SK-N-SH (cell line): ENCODE measurements at regions not wholly inside any gene's neighbourhood (a gene's known extent, or its start where the extent isn't known, plus 50 kb on each side); places are given as distances from the start of the nearest gene placed in this dataset.

ENCODE experiments used
- CTCF ChIA-PET: fragments of 300-600, 350-600 bp; formaldehyde crosslinking; extraction: SDS; loops from one replicate; lab custom pipeline; 2021; lab: Yijun Ruan, JAX
- POLR2A ChIA-PET: fragments of 350-600 bp; sonication (Branson Sonifier 250); formaldehyde crosslinking; extraction: SDS; loops from one replicate; lab custom pipeline; 2020; ENCODE audit warnings: antibody characterized with exemption, inconsistent platforms; lab: Yijun Ruan, JAX
- DNase-seq: peaks from one replicate; pipeline ENCODE4 v3.0.0; 2012
- H2AFZ ChIP-seq: fragments of 200-600 bp; sonication (generic); 2 replicates; pipeline ENCODE4 v1.8.1; 2016; ENCODE audit warnings: antibody characterized with exemption, mild to moderate bottlenecking, low read depth
- H3F3A ChIP-seq: fragments of 200-600 bp; sonication (generic); replicated peaks from 2 replicates; pipeline ENCODE3; 2016; ENCODE audit warnings: antibody characterized with exemption, mild to moderate bottlenecking; ENCODE audit not compliant: insufficient read depth
- H3K27ac ChIP-seq, 2 experiments: fragments of 200-500 bp in 1 of 2; fragments of 200-600 bp in 1 of 2; sonication (Bioruptor generic) in 1 of 2; sonication (generic), shearing (Covaris generic) in 1 of 2; 2 replicates each; pipeline versions ENCODE4 v1.5.1 to v1.6.1; 2014 to 2016; ENCODE audit warnings: low read depth in 2 of 2, inconsistent platforms in 1 of 2, low read length in 1 of 2, mild to moderate bottlenecking in 1 of 2, mixed read lengths in 1 of 2
- H3K27me3 ChIP-seq: fragments of 200-600 bp; sonication (generic), shearing (Covaris generic); 2 replicates; pipeline ENCODE4 v1.6.1; 2016; ENCODE audit warnings: mixed run types; ENCODE audit not compliant: insufficient read depth
- H3K36me3 ChIP-seq, 2 experiments: fragments of 200-500 bp in 1 of 2; fragments of 200-600 bp in 1 of 2; sonication (Bioruptor generic) in 1 of 2; sonication (generic) in 1 of 2; replicated peaks in 1 of 2; 2 replicates each; pipeline versions ENCODE3 to v1.5.1; 2014 to 2016; ENCODE audit warnings: low read length in 1 of 2, mild to moderate bottlenecking in 1 of 2; ENCODE audit not compliant: insufficient read depth in 2 of 2, control insufficient read depth in 1 of 2
- H3K4me1 ChIP-seq, 2 experiments: fragments of 200-500 bp in 1 of 2; fragments of 200-600 bp in 1 of 2; sonication (Bioruptor generic) in 1 of 2; sonication (generic), shearing (Covaris generic) in 1 of 2; 2 replicates each; pipeline versions ENCODE4 v1.5.1 to v1.6.1; 2014 to 2016; ENCODE audit warnings: low read depth in 1 of 2, low read length in 1 of 2, mixed run types in 1 of 2; ENCODE audit not compliant: insufficient read depth in 2 of 2, control insufficient read depth in 1 of 2
- H3K4me2 ChIP-seq: fragments of 200-600 bp; sonication (generic), shearing (Covaris generic); 2 replicates; pipeline ENCODE4 v1.6.1; 2017; ENCODE audit warnings: mixed run types
- H3K4me3 ChIP-seq, 2 experiments: fragments of 200-500 bp in 1 of 2; fragments of 200-600 bp in 1 of 2; sonication (Bioruptor generic) in 1 of 2; sonication (generic), shearing (Covaris generic) in 1 of 2; 2 replicates each; pipeline versions ENCODE4 v1.5.1 to v1.8.1; 2014 to 2016; ENCODE audit warnings: low read depth in 2 of 2, inconsistent platforms in 1 of 2, low read length in 1 of 2, mild to moderate bottlenecking in 1 of 2, mixed read lengths in 1 of 2, moderate library complexity in 1 of 2
- H3K79me2 ChIP-seq: fragments of 200-600 bp; sonication (generic); 2 replicates; pipeline ENCODE4 v1.8.1; 2017; ENCODE audit warnings: mild to moderate bottlenecking; ENCODE audit not compliant: insufficient read depth
- H3K9ac ChIP-seq: fragments of 200-600 bp; sonication (generic); 2 replicates; pipeline ENCODE4 v1.6.1; 2017; ENCODE audit warnings: mixed run types
- H3K9me2 ChIP-seq: fragments of 200-600 bp; sonication (generic); 2 replicates; pipeline ENCODE4 v1.6.1; 2017; ENCODE audit warnings: mixed run types
- H3K9me3 ChIP-seq: fragments of 200-600 bp; sonication (generic); 2 replicates; pipeline ENCODE4 v1.6.1; 2017; ENCODE audit warnings: mixed run types, mild to moderate bottlenecking, moderate library complexity
- H4K20me1 ChIP-seq: fragments of 200-600 bp; sonication (generic); 2 replicates; pipeline ENCODE4 v1.6.1; 2017; ENCODE audit warnings: mild to moderate bottlenecking, mixed run types; ENCODE audit not compliant: insufficient read depth
- CTCF ChIP-seq: fragments of 200-600 bp; sonication (generic); IDR thresholded peaks from 2 replicates; pipeline ENCODE4 v1.6.1; 2017; ENCODE audit warnings: antibody characterized with exemption, mild to moderate bottlenecking, moderate library complexity
- EP300 ChIP-seq, 2 experiments: IDR thresholded peaks; 2 replicates each; pipeline versions ENCODE4 v1.4.0 to v1.6.1; 2012; ENCODE audit warnings: borderline replicate concordance in 1 of 2, low read depth in 1 of 2, low read length in 1 of 2
- EZH2phosphoT487 ChIP-seq: fragments of 200-600 bp; sonication (generic); IDR thresholded peaks from 2 replicates; pipeline ENCODE4 v1.6.1; 2017; ENCODE audit warnings: low read depth, mixed run types, mild to moderate bottlenecking, antibody characterized with exemption, moderate library complexity, borderline replicate concordance
- FOSL2 ChIP-seq: IDR thresholded peaks from 2 replicates; pipeline ENCODE4 v1.4.0; 2012; ENCODE audit warnings: low read depth, mild to moderate bottlenecking, moderate library complexity, borderline replicate concordance
- FOXJ3 ChIP-seq: sonication (generic); formaldehyde crosslinking; IDR thresholded peaks from 2 replicates; pipeline ENCODE4 v1.5.1; 2020; ENCODE audit warnings: mild to moderate bottlenecking, missing genetic modification reagents
- FOXM1 ChIP-seq: IDR thresholded peaks from 2 replicates; pipeline ENCODE4 v1.4.0; 2012; ENCODE audit warnings: low read depth, mild to moderate bottlenecking
- GATA2 ChIP-seq: sonication (generic); formaldehyde crosslinking; IDR thresholded peaks from 2 replicates; pipeline ENCODE4 v1.5.0; 2020; ENCODE audit warnings: mild to moderate bottlenecking, missing genetic modification reagents
- JUND ChIP-seq: IDR thresholded peaks from 2 replicates; pipeline ENCODE4 v1.4.0; 2012
- MAX ChIP-seq: IDR thresholded peaks from 2 replicates; pipeline ENCODE4 v1.4.0; 2012; ENCODE audit warnings: low read depth
- MEF2A ChIP-seq: IDR thresholded peaks from 2 replicates; pipeline ENCODE4 v1.4.0; 2012; ENCODE audit warnings: low read depth, borderline replicate concordance
- MXI1 ChIP-seq: IDR thresholded peaks from 2 replicates; pipeline ENCODE4 v1.6.1; 2012; ENCODE audit warnings: mild to moderate bottlenecking, low read depth, low read length, improper control_type of control experiment
- NFIC ChIP-seq: IDR thresholded peaks from 2 replicates; pipeline ENCODE4 v1.4.0; 2012; ENCODE audit warnings: borderline replicate concordance
- PBX3 ChIP-seq: IDR thresholded peaks from 2 replicates; pipeline ENCODE4; 2012
- POLR2AphosphoS5 ChIP-seq: IDR thresholded peaks from 2 replicates; pipeline ENCODE4 v1.6.1; 2012; ENCODE audit warnings: low read depth, low read length
- RXRA ChIP-seq: IDR thresholded peaks from 2 replicates; pipeline ENCODE4 v1.4.0; 2012; ENCODE audit warnings: low read depth, mild to moderate bottlenecking, borderline replicate concordance
- SMC3 ChIP-seq: IDR thresholded peaks from 2 replicates; pipeline ENCODE4 v1.6.1; 2012; ENCODE audit warnings: low read depth, low read length, improper control_type of control experiment
- TCF12 ChIP-seq: IDR thresholded peaks from 2 replicates; pipeline ENCODE4 v1.4.0; 2012
- TEAD4 ChIP-seq: IDR thresholded peaks from 2 replicates; pipeline ENCODE4 v1.4.0; 2012; ENCODE audit warnings: mild to moderate bottlenecking, borderline replicate concordance; ENCODE audit not compliant: insufficient read depth
- YY1 ChIP-seq: IDR thresholded peaks from 2 replicates; pipeline ENCODE4 v1.4.0; 2012; ENCODE audit warnings: low read depth, mild to moderate bottlenecking
- ZBTB33 ChIP-seq: IDR thresholded peaks from 2 replicates; pipeline ENCODE4 v1.4.0; 2012; ENCODE audit warnings: low read depth, borderline replicate concordance
- WGBS: methylation state at CpG from one replicate; pipeline ENCODE4 v1.1.6; 2017; ENCODE audit warnings: low lambda C conversion rate; 5-methylcytosine and 5-hydroxymethylcytosine counted together

- H3K9ac ChIP-seq, result no peak overlapping the region
- peaks cover 38% of the 10 kb centered on the region for H3F3A ChIP-seq
- H3K4me1 ChIP-seq, result peaks cover 15 to 34% of the 10 kb centered on the region in 2 experiments; a peak in 3 of 4 replicates
- no peaks in the 10 kb centered on the region for H3K9me2 ChIP-seq
- 58% methylated on average over 3 of the region's 3 CpGs for WGBS
- peaks cover 14% of the 10 kb centered on the region; the same call in 1 of the 2 replicates for H3K79me2 ChIP-seq
- TF ChIP-seq FOSL2 (peak; percentile 36; the same call in 1 of the 2 replicates), FOXM1 (0 out of 2 replicates have a peak, but pooled peaks have one; percentile 7), RXRA (peak; percentile 58; the same call in 1 of the 2 replicates), MAX (peak; percentile 72; the same call in 1 of the 2 replicates), EZH2phosphoT487 (no peak), EP300 (IDR thresholded peaks at IDR 0.05; ENCODE audit: borderline replicate concordance in 1 of 2, low read depth in 1 of 2, low read length in 1 of 2) (peak in 1 of 2 experiments; percentile 82; a peak in 2 of 4 replicates), PBX3 (peak; percentile 91), CTCF (no peak), FOXJ3 (CRISPR knock-in tag) (no peak), JUND (peak; percentile 41; the same call in 1 of the 2 replicates), TEAD4 (peak; percentile 67), POLR2AphosphoS5 (0 out of 2 replicates have a peak, but pooled peaks have one; percentile 26), TCF12 (peak; percentile 86), NFIC (peak; percentile 82)
- peaks cover 6% of the 10 kb centered on the region; the same call in 1 of the 2 replicates for H3K9me3 ChIP-seq
- POLR2A ChIA-PET, result no interaction called here
- H3K27me3 ChIP-seq, result no peaks in the 10 kb centered on the region
- H3K27ac ChIP-seq, result peak overlapping the region in 1 of 2 experiments; percentile 65; a peak in 2 of 4 replicates
- no peak overlapping the region for H3K4me3 ChIP-seq
- no peak for DNase-seq
- CTCF ChIA-PET, result interaction anchor here (12.8 to 14.5 kb wide), 2 partner anchors 34 to 183 kb away, joined by 202 to 591 read pairs; no protein-coding TSS in a partner anchor
- peaks cover 0 to 14% of the 10 kb centered on the region in 2 experiments for H3K36me3 ChIP-seq
- H2AFZ ChIP-seq, result no peak overlapping the region
- H3K4me2 ChIP-seq, result no peak overlapping the region
- no peaks in the 10 kb centered on the region for H4K20me1 ChIP-seq
Measured at GRCh38 chr1:93810316-93810715, 68.7 kb downstream of the DNTTIP2 start.

GRCh38 chr1:93808871-93809270 lies 70.1 kb downstream of the DNTTIP2 start:
- ChIA-PET CTCF (interaction anchor here (0.6 to 1.2 kb wide), 5 partner anchors 35 to 362 kb away, joined by 3 to 5 read pairs (median 3); partner anchors contain the start of gene GCLM), POLR2A (no interaction called here)
- Histone ChIP-seq H3K4me2 (no peak overlapping the region), H3K4me3 (no peak overlapping the region), H3K36me3 (peaks cover 0 to 14% of the 10 kb centered on the region in 2 experiments), H3K27ac (no peak overlapping the region), H4K20me1 (no peaks in the 10 kb centered on the region), H3K9ac (no peak overlapping the region), H2AFZ (no peak overlapping the region), H3K9me3 (peaks cover 6% of the 10 kb centered on the region; the same call in 1 of the 2 replicates), H3K27me3 (no peaks in the 10 kb centered on the region), H3K79me2 (peaks cover 14% of the 10 kb centered on the region; the same call in 1 of the 2 replicates), H3F3A (peaks cover 50% of the 10 kb centered on the region), H3K4me1 (peaks cover 3 to 36% of the 10 kb centered on the region in 2 experiments), H3K9me2 (no peaks in the 10 kb centered on the region)
- no peak for DNase-seq
- WGBS, result 94% methylated on average over 2 of the region's 2 CpGs
- no peak for TF ChIP-seq CTCF
- no peak for TF ChIP-seq MEF2A
- TF ChIP-seq RXRA, result no peak
- TF ChIP-seq ZBTB33, result no peak
- no peak for TF ChIP-seq TEAD4
- TF ChIP-seq SMC3, result no peak
- TF ChIP-seq YY1, result no peak
- no peak for TF ChIP-seq MXI1
- TF ChIP-seq GATA2 (CRISPR knock-in tag), result no peak
